Activated CD8-positive, alpha-beta memory T cell treated with anti-CD3 and anti-CD28 coated beads for 1 hour (primary cell): ENCODE measurements at regions not wholly inside any gene's neighbourhood (a gene's known extent, or its start where the extent isn't known, plus 50 kb on each side); places are given as distances from the start of the nearest gene placed in this dataset.

Source experiments
- DNase-seq, 2 donors: peaks; one replicate each; pipeline ENCODE4 v3.0.0-alpha.2; 2020; ENCODE audit warnings: low read depth in 1 of 2; ENCODE audit errors: extremely low read depth in 1 of 2

DNA sequence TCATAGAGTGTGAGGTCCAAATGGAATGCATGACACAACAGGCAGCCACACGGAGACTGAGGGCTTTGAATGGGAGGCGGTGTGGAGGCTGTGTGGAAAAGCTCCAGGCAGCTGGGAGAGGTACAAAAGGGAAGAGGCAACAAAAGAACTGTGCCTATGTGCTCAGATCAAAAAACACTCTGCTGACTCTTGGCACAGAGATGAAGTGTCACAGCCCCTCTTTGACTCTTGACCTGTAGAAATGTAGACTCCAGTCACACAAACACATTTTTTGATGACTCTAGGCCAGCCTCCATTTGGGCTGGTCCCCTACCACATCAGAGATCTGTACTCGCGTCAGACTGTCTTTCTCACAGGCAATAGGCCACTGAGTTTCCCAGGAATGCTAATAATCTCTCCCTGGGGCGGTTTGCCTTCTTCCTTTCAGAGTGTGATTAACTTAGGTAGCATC is 456.0 kb downstream of the TUSC7 start:
- DNase-seq, result no peak

DNA sequence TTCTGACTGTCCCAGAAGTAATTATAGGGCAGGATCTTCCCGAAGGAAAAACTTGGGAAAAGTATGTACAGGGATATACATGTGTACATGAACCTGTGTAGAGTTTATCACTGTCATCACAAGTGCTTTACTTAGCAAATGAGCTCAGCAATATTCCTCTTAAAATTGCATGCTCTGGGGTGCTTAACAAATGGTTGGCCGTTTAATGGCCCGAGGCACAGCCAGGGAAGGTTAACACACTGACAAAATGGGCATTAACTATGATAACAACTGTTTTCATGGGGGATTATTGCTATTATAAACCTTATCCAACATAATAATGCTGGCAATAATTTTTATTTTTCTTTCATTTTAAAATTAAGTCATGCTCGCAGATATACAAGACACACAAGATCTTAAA is 459.3 kb downstream of the TUSC7 start:
- DNase-seq, result no peak

DNA sequence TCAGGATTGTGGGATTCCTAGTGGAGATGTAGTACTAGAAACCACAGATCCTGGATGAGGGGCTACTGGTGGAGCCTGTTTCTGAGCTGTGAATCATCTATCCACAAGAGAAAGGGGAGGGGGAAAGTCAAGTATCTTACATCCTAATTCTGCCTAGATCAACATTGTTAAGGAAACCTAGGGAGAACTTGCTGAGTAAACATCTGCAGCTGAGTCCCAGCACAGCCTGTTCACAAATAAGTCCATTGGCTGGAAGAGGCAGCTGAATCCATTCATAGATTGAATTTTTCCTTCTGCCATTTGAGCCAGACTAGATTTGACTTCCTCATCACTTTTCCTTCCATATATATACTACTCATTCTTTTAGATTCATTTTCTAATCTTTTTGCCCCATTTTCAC is 460.5 kb downstream of the TUSC7 start:
- no peak for DNase-seq

DNA sequence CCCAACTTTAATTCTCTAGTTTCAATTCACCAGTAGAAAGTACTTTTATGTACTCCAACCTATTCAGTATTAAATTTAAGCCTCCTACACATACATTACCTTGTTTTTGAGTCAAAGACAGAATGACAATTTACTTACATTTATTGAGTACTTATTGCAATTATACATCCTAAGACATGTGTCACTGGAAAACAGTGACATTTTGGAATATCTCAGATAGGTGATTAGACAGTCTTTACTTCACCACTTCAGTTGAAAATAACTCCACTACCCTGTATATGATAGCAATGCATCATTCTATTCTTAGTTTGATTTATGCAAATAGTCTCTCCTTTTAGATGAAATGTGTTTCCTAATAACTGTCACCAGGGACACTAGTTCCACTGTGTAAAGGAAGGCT is 461.5 kb downstream of the TUSC7 start:
- DNase-seq, result no peak

DNA sequence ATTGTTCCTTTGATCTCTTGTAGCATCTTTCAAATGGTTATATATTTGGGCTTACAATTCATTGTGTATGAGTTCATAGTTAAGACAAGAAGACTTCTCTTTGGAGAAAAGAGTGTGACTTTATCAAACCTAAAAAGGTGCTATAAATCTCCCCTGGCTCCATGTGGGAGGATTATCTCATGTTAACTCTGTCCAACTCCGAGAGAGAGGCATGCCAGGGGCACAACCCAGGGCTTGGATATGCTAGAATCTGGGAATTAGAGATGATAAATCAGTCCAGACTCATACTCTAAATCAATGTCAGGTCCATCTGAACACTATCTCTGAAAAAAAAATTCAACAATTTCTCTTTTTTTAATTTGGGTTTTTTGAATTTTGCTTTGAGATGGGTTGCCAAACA is 462.8 kb downstream of the TUSC7 start:
- no peak for DNase-seq

DNA sequence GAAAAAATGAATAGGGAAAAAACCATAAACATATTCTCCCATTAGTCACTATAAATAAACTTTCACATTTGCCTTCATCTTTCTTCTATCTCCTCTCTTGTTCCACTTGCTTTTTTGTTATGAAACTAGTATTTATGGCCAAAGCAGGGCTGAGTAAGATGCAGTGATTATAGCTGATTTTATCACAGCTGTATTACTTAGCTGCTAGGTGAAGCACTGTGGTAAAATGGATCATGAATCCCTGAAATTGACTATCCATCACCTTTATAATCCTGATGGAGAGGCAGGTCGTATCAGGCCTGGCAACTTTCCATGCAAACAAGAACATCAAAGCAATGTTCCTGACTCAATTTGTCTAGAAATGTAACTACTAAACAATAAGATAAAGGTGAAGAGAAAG is 471.6 kb downstream of the TUSC7 start:
- DNase-seq, result no peak

DNA sequence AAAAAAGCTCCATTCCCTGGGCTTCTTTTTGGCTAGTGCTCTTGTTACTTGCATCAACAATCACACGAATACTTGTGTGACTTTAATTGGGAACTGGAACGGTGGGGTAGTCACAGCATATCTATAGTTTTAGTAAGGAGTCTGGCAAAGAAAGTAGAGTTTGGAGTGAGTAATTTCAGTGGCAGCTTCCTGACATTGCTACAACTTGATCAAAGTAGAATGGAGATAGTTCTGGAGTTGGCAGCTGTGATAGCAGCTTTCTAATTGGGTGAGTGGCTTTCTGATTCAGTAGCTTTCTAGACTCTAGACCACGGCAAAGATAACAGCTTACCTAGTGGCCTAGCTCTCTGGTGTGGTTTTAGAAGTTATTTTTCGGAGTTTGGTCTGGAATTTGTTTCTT is 475.0 kb downstream of the TUSC7 start:
- DNase-seq, result no peak

DNA sequence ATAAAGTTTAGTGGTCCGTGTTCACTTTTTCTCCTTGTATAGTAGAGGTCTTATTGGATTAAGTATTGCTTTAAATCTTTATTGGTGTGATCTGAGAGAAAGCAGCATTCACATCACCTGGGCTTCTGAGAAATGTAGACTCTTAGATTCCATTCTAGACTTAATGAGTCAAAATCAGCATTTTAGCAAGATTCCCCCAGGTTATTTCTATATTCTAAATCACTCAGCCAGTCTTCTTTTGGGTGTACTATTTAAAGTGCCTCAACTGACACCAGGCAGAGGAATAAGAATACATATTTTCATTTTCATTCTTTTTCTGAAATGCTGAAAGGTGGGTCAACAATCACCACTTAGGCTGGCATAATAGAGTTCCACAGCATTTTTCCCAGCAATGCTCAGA is 481.7 kb downstream of the TUSC7 start:
- DNase-seq, result no peak

DNA sequence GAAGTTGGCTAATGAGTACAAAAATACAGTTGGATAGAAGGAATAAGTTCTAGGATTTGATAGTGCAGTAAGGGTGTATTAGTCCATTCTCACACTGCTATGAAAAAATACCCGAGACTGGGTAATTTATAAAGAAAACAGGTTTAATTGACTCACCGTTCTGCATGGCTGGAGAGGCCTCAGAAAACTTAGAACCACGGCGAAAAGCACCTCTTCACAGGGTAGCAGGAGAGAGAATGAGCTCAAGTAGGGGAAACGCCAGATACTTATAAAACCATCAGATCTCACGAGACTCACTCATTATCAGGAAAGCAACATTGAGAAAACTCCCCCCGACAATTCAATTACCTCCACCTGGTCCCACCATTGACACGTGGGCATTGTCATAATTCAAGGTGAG is 483.3 kb downstream of the TUSC7 start:
- DNase-seq, result no peak

DNA sequence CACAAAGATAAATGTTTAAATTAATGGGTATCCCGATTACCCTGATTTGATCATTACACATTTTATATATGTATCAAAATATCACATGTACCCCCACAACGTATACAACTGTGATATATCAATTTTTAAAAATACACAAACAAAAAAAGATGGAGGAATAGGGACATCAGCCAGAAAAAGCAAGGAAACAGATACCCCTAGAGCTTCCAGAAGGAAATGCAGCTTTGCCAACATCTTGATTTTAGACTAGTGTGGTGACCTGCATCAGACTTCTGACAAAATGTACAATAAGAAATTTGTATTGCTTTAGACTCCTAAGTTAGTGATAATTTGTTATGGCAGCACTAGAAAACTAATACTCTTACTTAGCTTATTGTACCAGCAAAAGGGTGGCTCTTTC is 483.8 kb downstream of the TUSC7 start:
- DNase-seq, result no peak

DNA sequence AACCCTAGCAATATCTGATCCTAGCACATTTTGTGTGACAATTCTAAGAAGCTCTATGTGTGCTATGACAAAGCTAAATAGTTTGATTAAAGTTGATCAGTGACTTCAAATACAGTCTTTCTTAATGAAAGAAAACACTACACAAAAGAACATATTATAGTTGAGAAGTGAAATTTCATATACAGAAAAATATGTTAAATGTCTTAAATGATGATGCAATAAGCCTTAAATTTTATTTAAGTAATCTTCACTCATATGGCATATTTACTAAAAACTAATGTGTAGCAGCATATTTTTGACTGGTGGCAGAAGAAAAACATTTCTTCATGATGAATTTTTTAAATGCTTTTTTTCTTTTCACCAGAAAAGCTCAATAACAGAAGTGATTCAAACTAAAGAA is 485.5 kb downstream of the TUSC7 start:
- DNase-seq, result no peak

DNA sequence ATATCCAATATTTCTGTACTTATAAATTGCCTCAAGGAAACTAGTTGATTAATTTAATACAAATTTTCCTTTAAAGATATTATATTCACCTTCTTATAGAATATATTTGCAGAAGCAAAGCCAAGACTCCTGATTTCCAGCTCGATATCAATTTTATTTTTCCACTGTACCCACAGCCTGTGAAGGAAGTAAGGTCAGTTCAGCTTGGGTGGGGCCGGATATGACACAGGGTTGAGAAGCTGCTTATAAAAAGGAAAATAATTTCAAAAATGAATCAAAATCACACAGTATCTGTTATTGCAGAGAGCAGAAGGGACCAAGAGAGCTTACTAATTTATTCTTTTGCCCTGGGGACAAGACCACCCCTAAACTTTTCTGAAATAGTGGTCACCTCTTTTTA is 491.4 kb downstream of the TUSC7 start:
- no peak for DNase-seq

DNA sequence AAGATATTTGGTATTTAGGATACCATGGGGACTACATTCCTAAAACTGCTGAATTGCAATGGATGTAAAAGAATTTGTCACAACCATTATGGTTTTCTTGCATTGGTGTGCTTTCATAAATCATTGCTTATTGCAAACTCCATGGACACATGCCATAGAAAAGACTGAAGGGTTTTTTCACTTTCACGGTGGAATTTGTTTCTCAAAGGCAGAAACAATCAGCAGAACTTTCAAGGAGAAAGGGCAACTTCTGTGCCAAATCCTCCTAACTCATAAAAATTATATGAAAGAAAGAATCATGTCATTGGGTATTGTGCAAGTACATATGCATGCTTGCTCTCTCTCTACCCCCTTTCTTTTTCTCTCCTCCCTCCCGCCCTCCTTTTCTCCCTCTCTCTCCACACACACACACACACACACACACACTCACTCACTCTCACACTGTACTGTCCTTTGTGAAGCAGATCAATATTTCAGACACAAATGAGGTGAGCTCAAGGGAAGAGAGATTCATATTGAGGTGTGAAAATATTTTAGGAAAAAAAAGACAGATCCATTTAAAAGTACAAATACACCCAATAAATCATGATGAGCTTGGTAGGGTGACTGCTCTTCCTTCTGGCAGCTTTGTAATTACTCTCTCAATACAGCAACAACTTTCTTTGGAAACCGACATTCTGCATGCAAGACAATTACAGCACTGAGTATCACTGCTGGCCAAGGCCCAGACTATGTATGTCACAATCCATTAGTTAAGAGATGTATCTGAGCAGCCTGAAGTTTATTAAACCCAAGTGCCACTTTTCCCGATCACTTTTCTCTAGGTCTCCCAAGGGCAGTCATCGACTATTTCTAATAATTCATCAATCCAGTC is 492.6 kb downstream of the TUSC7 start:
- DNase-seq, result no peak

DNA sequence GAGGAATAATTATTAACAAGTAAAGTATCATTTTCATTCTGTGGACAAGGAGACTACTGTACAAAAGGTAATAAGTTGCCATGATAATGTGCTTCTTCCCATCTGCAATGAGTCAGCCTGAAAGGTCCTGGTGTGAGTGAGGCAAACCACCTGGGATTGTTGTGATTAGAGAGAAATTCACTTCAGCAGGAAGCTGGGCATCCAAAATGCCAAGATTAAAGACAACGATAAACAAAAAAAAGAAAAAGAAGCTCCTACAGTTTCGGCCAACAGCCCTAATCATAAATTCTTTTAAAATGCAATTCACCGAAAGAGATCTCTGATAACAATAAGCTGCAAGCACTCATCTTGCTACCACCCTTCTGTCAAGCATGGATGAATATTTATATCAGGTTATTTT is 507.8 kb downstream of the TUSC7 start:
- no peak for DNase-seq

DNA sequence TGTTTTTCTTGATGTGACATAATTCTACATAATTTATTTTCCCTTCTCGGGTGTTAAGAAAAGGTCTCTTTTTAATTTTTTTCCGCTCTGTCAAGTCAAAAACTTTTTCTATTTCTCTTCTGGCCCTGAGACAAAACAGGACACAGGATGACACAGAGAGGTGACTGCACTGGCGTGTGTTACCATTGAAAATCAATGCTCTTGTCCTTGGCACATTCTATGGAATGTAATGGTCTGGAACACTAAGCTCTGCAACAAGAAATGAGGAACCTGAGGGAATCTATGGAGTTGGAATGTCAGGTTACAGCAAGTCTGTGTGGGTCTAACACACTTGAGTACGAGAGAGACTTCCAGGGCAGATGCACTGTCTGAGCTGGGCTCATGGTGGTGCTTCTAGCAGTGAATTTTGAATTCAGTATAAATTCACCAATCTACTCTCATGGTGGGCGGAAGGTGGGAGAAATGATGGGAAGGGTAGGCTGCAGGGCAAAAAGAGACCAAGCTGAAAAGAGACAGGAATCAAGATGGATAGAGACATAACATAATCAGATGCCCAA is 508.3 kb downstream of the TUSC7 start:
- no peak for DNase-seq

DNA sequence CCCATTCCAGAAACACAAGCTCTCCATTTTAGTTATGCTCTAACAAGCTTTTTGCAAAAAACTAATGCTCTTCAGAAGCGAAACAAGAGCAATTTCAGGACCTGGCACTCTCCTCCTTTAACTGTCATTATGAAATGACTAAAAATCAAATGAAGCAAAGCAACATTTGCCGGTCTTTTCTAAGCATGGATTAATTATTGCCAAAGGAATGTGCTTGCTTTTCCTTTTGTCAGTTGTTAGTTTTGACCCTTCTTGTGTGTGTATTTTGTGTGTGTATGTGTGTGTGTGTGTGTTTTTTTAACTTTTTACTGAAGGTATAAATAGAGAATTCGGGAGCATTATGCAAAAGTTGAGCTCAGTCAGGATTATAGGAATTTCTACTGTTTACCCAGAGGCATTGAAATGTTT is 509.1 kb downstream of the TUSC7 start:
- no peak for DNase-seq

DNA sequence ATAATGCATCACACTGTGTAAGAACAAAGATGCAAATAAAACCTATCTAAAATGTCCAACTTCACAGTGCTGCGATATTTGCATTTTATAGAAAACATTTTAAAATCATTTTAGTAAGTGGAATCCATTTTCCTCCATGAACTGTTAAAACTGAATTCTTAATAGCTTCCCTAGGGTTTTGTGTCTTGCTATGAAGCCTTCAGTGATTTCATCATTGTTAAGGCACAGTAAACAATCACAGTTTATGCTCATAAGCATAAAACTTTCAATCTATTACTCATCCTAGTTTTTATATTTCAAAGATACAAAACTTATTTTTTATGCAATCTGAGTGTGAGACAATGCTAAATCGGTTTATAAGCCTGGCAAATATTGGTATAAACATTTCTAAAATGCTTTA is 509.7 kb downstream of the TUSC7 start:
- DNase-seq, result no peak

DNA sequence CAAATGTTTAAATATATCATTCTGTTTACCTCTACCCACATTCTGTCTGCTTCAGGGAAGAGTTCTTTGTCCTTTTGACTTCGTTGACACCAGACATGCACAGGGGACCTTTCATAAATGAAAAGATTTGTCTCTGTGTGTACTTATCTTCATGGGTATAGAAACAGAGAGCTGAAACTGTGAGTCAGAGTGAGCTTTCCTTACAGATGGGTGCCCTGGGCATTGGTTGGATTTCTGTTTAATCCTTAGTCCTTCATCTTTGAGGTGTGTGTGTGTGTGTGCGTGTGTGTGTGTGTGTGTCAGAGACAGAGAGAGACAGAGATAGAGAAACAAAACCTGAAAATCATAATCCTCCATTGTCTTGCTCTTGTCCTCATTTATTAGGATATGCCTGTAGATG is 517.4 kb downstream of the TUSC7 start:
- DNase-seq, result no peak

DNA sequence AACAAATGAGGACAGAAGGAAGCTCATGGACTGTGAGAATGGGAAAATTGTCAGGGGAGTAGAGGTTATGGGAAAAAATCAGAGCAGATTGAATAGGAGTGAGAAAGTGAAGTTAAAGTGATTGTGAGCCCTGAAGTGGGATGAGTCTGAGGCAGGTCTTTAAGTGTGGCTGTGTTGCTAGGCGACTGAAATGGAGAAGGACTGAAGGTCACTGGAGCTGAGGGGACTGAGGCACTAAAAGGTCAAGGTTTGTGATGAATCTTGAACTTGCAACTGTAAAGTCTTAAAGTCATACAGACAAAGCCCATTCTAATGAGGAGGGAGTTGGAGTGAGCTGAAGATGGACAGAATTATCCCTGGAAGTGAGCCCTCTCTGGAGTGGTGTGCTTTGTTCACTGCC is 518.9 kb downstream of the TUSC7 start:
- no peak for DNase-seq

DNA sequence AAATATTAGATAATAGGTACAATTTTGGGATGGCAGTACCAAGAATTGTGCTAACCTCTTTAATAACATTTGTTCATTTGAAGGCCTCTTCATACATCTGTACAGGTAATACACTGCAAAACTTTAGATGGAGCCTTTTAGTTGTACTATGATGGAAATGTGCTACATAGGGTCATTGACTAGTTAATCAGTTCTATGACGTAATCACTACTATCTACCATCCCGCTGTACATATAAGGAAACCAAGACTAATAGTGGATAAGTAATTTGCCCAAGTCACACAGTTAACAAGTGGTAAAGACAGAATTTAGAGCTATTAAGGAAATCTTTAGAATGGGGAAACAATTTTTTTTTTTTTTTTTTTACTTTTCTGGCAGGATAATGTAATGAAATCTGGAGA is 521.3 kb downstream of the TUSC7 start:
- no peak for DNase-seq

DNA sequence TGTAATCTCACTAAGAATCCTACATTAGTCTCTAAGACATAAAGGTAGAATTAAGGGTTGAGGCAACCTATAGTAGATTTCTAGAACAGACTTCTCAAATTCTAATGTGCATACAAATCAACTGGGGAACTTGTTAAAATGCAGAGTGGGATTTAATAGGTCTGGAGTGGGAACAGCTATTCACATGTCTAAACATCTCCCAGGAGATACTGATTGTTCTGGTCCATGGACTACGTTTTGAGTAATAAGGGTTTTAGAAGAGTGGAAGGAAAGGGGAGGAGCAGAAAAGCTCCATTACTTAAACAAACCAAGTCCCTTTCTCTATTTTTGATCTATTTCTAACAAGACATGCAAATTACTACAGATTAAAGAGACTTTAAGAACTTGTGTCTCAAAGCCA is 524.8 kb downstream of the TUSC7 start:
- DNase-seq, result no peak

DNA sequence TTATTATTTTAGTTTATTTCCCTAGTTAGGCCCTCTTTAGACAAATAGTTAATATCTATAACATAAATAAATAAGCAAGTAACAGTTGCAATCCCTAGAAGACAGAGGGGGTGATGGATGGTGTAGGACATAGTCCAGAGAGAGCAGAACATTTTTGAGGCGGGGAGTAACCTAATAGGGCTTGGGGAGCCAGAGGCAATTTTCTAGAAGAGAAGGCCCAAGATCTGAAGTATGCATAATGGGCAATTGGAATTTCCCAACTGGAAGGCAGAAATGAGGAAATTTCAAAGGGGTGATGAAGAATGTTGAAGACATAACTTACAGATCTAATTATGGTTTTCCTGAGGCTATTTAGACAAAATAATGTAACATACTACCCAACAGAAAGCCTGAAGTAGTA is 525.7 kb downstream of the TUSC7 start:
- no peak for DNase-seq

DNA sequence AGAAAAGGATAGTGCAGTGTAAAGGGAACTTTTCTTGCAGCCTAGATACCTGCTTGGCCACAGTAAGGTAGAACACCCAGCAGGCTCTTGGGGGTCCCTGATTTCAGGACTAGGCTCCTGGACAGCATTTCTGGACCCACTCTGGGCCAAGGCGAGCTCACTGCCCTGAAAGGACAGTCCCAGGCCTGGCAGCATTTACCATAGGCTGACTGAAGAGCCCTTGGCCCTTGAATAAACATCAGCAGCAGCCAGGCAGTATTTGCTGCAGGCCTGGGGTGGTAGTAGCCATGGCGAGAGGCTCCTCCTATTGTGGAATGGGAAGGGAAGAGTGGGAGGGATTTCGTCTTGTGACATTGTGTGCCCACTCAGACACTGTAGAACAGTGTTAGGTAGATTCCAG is 529.2 kb downstream of the TUSC7 start:
- DNase-seq, result no peak
